ENCODE measurements at regions not wholly inside any gene's neighbourhood (a gene's known extent, or its start where the extent isn't known, plus 50 kb on each side); places are given as distances from the start of the nearest gene placed in this dataset.

DNA sequence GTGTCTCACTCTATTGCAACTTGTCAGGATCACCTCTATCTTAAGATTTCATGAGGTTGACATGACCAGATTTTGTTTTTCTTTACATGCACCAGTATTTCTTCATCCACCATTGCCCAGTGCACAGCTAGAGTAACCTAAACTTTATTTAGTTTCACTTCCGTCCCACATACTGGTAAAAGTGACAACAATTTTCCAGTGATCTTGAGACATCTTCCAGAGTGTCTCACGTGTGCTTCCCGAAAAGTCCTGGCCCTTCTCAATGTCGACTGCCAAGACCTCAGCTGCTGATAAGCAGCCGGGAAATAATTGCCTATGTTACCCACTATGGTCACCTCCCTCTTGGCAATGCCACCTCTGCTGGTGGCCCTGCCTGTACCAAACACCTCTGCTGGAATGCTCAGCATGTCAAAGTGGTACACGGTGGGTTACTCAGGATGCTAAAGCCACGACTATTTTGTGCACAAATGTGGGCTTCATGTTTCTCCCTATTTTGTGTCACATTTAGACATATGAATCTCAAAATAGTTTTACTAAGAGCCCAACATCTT is 379.7 kb upstream of the TGFBR2 start:
- Mint-ChIP-seq H3K36me3 (ENCODE audit: low read depth) (no peaks in the 10 kb centered on the region), H3K27ac (no peak overlapping the region), H3K27me3 (no peaks in the 10 kb centered on the region), H3K9me3 (no peaks in the 10 kb centered on the region), H3K4me1 (ENCODE audit: low read depth) (peaks cover 42% of the 10 kb centered on the region), H3K4me3 (no peak overlapping the region)
- intact Hi-C loops (cut with micrococcal nuclease), result loop anchor here (10.0 kb wide), 1 partner anchor 378 kb away; the partner anchor contains the start of gene TGFBR2

GRCh38 chr3:30227571-30228301 is 378.7 kb upstream of the TGFBR2 start:
- intact Hi-C loops (cut with micrococcal nuclease), result loop anchor here (10.0 kb wide), 1 partner anchor 377 kb away; the partner anchor contains the start of gene TGFBR2
- H3K27ac Mint-ChIP-seq, result peak overlapping the region; percentile 26
- no peaks in the 10 kb centered on the region for H3K9me3 Mint-ChIP-seq
- no peaks in the 10 kb centered on the region for H3K27me3 Mint-ChIP-seq
- H3K4me3 Mint-ChIP-seq, result no peak overlapping the region
- H3K36me3 Mint-ChIP-seq (ENCODE audit: low read depth), result no peaks in the 10 kb centered on the region
- peaks cover 37% of the 10 kb centered on the region for H3K4me1 Mint-ChIP-seq (ENCODE audit: low read depth)

GRCh38 chr3:30228302-30228631 is 378.1 kb upstream of the TGFBR2 start:
- intact Hi-C loops (cut with micrococcal nuclease), result loop anchor here (10.0 kb wide), 1 partner anchor 377 kb away; the partner anchor contains the start of gene TGFBR2
- peak overlapping the region; percentile 26 for H3K27ac Mint-ChIP-seq
- H3K36me3 Mint-ChIP-seq (ENCODE audit: low read depth), result no peaks in the 10 kb centered on the region
- no peaks in the 10 kb centered on the region for H3K9me3 Mint-ChIP-seq
- H3K4me1 Mint-ChIP-seq (ENCODE audit: low read depth), result peaks cover 33% of the 10 kb centered on the region
- H3K27me3 Mint-ChIP-seq, result no peaks in the 10 kb centered on the region
- H3K4me3 Mint-ChIP-seq, result no peak overlapping the region

DNA sequence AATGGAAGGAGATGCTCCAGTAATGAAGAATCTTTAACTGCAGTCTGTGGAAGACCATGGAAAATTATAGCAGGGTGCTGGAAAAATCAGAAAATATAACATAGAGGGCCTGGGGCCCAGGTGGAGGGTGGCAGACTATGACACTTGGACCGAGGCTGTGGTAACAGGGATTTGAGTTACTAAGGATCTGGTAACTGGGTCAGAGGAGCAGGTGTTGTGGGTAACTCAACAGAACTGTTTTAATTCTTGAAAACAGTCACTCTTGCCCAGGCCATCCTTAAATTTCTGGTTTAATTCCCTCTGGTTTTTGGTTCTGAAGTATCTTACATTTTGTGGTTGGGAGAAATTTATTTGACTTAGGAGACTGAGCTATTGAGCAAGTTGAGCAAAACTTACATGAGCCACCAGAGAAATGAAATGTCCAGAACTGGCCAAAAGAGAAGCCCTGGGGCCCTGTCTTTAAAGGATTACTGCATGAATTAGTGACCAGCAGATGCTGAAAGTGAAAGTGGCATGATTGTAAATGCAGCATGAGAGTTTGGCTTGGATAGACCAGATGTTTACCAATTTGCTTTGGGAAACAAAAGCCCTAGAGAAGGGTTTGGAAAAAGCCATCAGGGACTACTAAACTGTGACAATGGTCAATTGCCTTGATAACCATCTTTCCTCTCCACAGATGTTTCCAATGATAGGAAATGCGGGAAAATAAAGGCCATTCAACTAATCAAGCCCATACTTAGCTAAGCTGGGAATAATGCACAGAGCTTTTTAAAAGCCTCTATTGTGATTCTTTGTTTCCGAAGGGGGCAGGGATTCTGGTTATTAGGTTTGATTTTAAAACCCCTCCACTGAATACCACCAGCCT is 374.9 kb upstream of the TGFBR2 start:
- intact Hi-C loops (cut with micrococcal nuclease), result no loop called here
- H3K4me3 Mint-ChIP-seq, result no peak overlapping the region

DNA sequence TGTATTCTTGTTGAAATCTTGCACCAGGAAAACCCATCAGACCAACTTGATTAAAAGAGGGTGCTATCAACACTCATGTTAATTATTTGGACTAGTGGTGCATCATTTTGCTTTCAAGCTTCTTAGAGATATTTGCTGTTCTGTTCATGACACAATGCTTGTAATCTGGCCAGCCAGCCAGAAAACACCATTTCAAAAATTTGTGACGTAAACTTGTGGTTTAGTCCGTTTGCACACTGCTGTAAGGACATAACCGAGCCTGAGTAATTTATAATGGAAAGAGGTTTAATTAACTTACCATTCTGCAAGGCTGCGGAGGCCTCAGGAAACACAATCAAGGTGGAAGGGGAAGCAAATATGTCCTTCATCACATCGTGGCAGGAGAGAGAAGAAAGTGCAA is 374.3 kb upstream of the TGFBR2 start:
- no peaks in the 10 kb centered on the region for H3K36me3 Mint-ChIP-seq (ENCODE audit: low read depth)
- H3K27me3 Mint-ChIP-seq, result no peaks in the 10 kb centered on the region
- no peak overlapping the region for H3K27ac Mint-ChIP-seq
- H3K4me1 Mint-ChIP-seq (ENCODE audit: low read depth), result peaks cover 24% of the 10 kb centered on the region
- no peaks in the 10 kb centered on the region for H3K9me3 Mint-ChIP-seq
- no peak overlapping the region for H3K4me3 Mint-ChIP-seq
- intact Hi-C loops (cut with micrococcal nuclease), result no loop called here

More for the DNA sequence above, 374.9 kb upstream of the TGFBR2 start:
- no peaks in the 10 kb centered on the region for H3K27me3 Mint-ChIP-seq
- H3K9me3 Mint-ChIP-seq, result no peaks in the 10 kb centered on the region
- peaks cover 30% of the 10 kb centered on the region for H3K4me1 Mint-ChIP-seq (ENCODE audit: low read depth)
- H3K36me3 Mint-ChIP-seq (ENCODE audit: low read depth), result no peaks in the 10 kb centered on the region
- H3K27ac Mint-ChIP-seq, result no peak overlapping the region

GRCh38 chr3:30233913-30234646 is 372.3 kb upstream of the TGFBR2 start:
- Mint-ChIP-seq H3K36me3 (ENCODE audit: low read depth) (no peaks in the 10 kb centered on the region), H3K9me3 (no peaks in the 10 kb centered on the region), H3K27me3 (no peaks in the 10 kb centered on the region), H3K4me3 (no peak overlapping the region), H3K27ac (no peak overlapping the region), H3K4me1 (ENCODE audit: low read depth) (peaks cover 8% of the 10 kb centered on the region)
- intact Hi-C loops (cut with micrococcal nuclease), result no loop called here

DNA sequence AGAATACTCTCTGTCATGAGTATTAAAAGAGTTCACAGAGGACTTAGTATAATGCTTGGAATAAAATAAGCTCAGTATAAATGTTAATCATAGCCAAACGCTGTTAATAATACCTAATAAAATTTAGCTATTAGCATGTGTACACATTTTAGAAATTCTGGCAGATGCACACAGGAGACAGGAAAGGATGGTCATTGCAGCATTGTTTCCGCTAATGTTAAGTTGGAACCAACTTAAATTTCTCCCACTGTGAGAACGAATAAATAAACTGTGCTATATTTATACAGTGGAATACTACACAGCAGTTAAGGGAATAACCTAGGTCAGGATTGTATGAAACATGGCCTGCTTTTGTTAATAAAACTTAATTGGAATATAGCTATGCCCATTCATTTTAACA is 370.4 kb upstream of the TGFBR2 start:
- Mint-ChIP-seq H3K36me3 (ENCODE audit: low read depth) (no peaks in the 10 kb centered on the region), H3K27me3 (no peaks in the 10 kb centered on the region), H3K4me3 (no peak overlapping the region), H3K27ac (no peak overlapping the region), H3K9me3 (no peaks in the 10 kb centered on the region), H3K4me1 (ENCODE audit: low read depth) (peaks cover 5% of the 10 kb centered on the region)
- intact Hi-C loops (cut with micrococcal nuclease), result no loop called here

GRCh38 chr3:30241721-30242120 is 364.7 kb upstream of the TGFBR2 start:
- no peak overlapping the region for H3K27ac Mint-ChIP-seq
- H3K4me3 Mint-ChIP-seq, result no peak overlapping the region

GRCh38 chr3:30245858-30246622 is 360.4 kb upstream of the TGFBR2 start:
- Mint-ChIP-seq H3K27ac (no peak overlapping the region), H3K4me1 (ENCODE audit: low read depth) (no peaks in the 10 kb centered on the region), H3K4me3 (no peak overlapping the region), H3K9me3 (no peaks in the 10 kb centered on the region), H3K27me3 (peaks cover 5% of the 10 kb centered on the region), H3K36me3 (ENCODE audit: low read depth) (no peaks in the 10 kb centered on the region)
- intact Hi-C loops (cut with micrococcal nuclease), result no loop called here

More at GRCh38 chr3:30241721-30242120, 364.7 kb upstream of the TGFBR2 start:
- Mint-ChIP-seq H3K9me3 (no peaks in the 10 kb centered on the region), H3K36me3 (ENCODE audit: low read depth) (no peaks in the 10 kb centered on the region), H3K4me1 (ENCODE audit: low read depth) (no peaks in the 10 kb centered on the region), H3K27me3 (peaks cover 5% of the 10 kb centered on the region)
- intact Hi-C loops (cut with micrococcal nuclease), result no loop called here

GRCh38 chr3:30248423-30248822 is 358.0 kb upstream of the TGFBR2 start:
- Mint-ChIP-seq H3K4me3 (no peak overlapping the region), H3K9me3 (no peaks in the 10 kb centered on the region), H3K4me1 (ENCODE audit: low read depth) (no peaks in the 10 kb centered on the region), H3K27me3 (peaks cover 3% of the 10 kb centered on the region), H3K27ac (no peak overlapping the region), H3K36me3 (ENCODE audit: low read depth) (no peaks in the 10 kb centered on the region)
- intact Hi-C loops (cut with micrococcal nuclease), result no loop called here

GRCh38 chr3:30252474-30252873 is 353.9 kb upstream of the TGFBR2 start:
- Mint-ChIP-seq H3K27me3 (no peaks in the 10 kb centered on the region), H3K4me3 (no peak overlapping the region), H3K9me3 (no peaks in the 10 kb centered on the region), H3K27ac (no peak overlapping the region), H3K36me3 (ENCODE audit: low read depth) (no peaks in the 10 kb centered on the region), H3K4me1 (ENCODE audit: low read depth) (no peaks in the 10 kb centered on the region)
- intact Hi-C loops (cut with micrococcal nuclease), result no loop called here

DNA sequence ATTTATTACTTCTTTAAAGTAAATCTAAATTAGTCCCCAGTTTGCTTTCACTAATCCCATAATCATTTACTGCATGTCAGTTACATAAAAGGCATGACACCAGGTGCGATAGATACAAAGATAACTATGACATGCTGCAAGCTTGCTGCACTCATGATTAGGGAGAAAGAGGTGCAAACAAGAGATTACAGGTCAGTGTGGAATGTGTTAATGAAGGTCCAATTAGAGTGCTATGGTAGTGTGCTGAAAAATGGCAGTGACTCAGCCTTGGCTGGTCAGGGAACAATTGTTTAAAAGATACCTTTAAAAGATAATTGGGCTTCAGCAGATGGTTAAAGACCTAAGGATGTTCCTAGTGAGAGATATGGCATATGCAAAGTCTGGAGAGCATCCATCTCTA is 352.6 kb upstream of the TGFBR2 start:
- H3K27me3 Mint-ChIP-seq, result no peaks in the 10 kb centered on the region
- no peaks in the 10 kb centered on the region for H3K36me3 Mint-ChIP-seq (ENCODE audit: low read depth)
- H3K4me1 Mint-ChIP-seq (ENCODE audit: low read depth), result no peaks in the 10 kb centered on the region
- H3K4me3 Mint-ChIP-seq, result no peak overlapping the region
- H3K9me3 Mint-ChIP-seq, result no peaks in the 10 kb centered on the region
- intact Hi-C loops (cut with micrococcal nuclease), result no loop called here
- H3K27ac Mint-ChIP-seq, result no peak overlapping the region

GRCh38 chr3:30256474-30256873 is 349.9 kb upstream of the TGFBR2 start:
- H3K27me3 Mint-ChIP-seq, result peaks cover 2% of the 10 kb centered on the region
- no peak overlapping the region for H3K4me3 Mint-ChIP-seq
- no peak overlapping the region for H3K27ac Mint-ChIP-seq
- no peaks in the 10 kb centered on the region for H3K9me3 Mint-ChIP-seq
- H3K36me3 Mint-ChIP-seq (ENCODE audit: low read depth), result no peaks in the 10 kb centered on the region
- no peaks in the 10 kb centered on the region for H3K4me1 Mint-ChIP-seq (ENCODE audit: low read depth)
- intact Hi-C loops (cut with micrococcal nuclease), result no loop called here

Measured in dendritic cell treated with granulocyte-macrophage colony-stimulating factor and Interleukin-4, amounts not matched to agents 40 ng/mL and 50 ng/mL, for 4 days (primary cell).